Fibroblast of lung (primary cell): ENCODE measurements at regions not wholly inside any gene's neighbourhood (a gene's known extent, or its start where the extent isn't known, plus 50 kb on each side); places are given as distances from the start of the nearest gene placed in this dataset.

Experiments used
- EZH2 ChIP-seq: IDR thresholded peaks from 2 replicates; pipeline ENCODE4 v1.5.1; 2012; ENCODE audit warnings: low read length, control low read depth, mild to moderate bottlenecking; ENCODE audit errors: missing control alignments
- TF ChIP-seq, protein P1 (sequence below), 2 donors: IDR thresholded peaks in 1 of 2; conservative IDR thresholded peaks in 1 of 2; 1 replicate in 1 of 2; 2 replicates in 1 of 2; pipeline ENCODE4 v1.5.1; 2011 to 2012; ENCODE audit warnings: low read length in 2 of 2, control low read depth in 1 of 2, inconsistent platforms in 1 of 2, low read depth in 1 of 2, mild to moderate bottlenecking in 1 of 2

DNA sequence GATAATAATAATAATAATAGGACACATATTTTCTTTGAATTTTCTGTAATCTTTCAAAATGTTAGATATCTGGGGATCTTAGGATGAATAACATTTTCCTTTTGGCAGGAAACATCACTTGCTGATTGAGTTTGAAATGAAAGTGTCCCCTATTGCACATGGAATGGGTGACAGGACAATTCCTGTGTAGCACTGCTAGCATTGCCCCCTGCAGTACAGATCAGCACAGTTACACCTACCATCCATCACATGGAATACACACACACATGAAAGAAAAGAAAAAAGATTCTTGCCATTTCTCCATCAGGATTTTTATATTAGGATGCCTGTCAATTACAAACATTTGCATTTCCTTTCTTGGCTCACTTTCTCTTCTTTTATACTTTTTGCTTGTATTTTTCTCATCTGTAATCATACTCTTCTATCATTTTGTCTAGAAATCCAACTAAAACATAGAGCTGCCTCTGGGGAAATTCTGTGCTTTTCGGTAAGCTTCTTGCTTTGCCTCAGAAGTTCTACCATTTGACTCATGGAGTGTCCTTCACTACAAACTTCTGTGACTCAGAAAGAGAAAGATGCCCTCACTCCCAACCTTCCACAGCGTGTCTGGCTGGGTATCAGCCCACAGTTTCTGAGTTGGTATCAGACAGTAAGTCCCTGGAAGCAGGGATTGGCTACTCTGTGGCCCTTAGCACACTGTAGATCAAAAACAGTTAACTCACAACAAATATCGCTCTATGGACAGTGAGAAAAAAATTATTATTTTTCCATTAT is 641.2 kb downstream of the PTPRC start:
- TF ChIP-seq EZH2 = no peak
- TF ChIP-seq, protein P1, sequence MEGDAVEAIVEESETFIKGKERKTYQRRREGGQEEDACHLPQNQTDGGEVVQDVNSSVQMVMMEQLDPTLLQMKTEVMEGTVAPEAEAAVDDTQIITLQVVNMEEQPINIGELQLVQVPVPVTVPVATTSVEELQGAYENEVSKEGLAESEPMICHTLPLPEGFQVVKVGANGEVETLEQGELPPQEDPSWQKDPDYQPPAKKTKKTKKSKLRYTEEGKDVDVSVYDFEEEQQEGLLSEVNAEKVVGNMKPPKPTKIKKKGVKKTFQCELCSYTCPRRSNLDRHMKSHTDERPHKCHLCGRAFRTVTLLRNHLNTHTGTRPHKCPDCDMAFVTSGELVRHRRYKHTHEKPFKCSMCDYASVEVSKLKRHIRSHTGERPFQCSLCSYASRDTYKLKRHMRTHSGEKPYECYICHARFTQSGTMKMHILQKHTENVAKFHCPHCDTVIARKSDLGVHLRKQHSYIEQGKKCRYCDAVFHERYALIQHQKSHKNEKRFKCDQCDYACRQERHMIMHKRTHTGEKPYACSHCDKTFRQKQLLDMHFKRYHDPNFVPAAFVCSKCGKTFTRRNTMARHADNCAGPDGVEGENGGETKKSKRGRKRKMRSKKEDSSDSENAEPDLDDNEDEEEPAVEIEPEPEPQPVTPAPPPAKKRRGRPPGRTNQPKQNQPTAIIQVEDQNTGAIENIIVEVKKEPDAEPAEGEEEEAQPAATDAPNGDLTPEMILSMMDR (conservative IDR thresholded peaks at IDR 0.05 in 1 of 2, IDR thresholded peaks at IDR 0.05 in 1 of 2; ENCODE audit: low read depth in 1 of 2, low read length in 2 of 2) = no peak
